ENCODE measurements at regions not wholly inside any gene's neighbourhood (a gene's known extent, or its start where the extent isn't known, plus 50 kb on each side); places are given as distances from the start of the nearest gene placed in this dataset.
"Not testable (repeated sequence)": the region's sequence is repeated elsewhere in the genome, so short reads cannot be mapped to it uniquely, and the experiment has no call there.

- Histone ChIP-seq H3K18ac (ENCODE audit: low read depth, low read length) (no peak overlapping the region), H3K9me1 (ENCODE audit: insufficient read depth, low read length) (no peaks in the 10 kb centered on the region), H2BK120ac (ENCODE audit: low read depth, low read length) (no peak overlapping the region), H3K79me1 (ENCODE audit: low read depth in 1 of 2, low read length in 2 of 2) (no peaks in the 10 kb centered on the region), H3K27ac (ENCODE audit: insufficient read depth, low read length) (no peak overlapping the region), H3K23ac (ENCODE audit: low read depth, low read length) (no peak overlapping the region), H4K20me1 (ENCODE audit: insufficient read depth, low read length) (no peaks in the 10 kb centered on the region), H4K5ac (ENCODE audit: low read depth, low read length) (no peak overlapping the region), H2BK15ac (ENCODE audit: low read depth, low read length) (no peak overlapping the region), H4K91ac (ENCODE audit: insufficient read depth, low read depth, low read length) (no peak overlapping the region), H3K9me3 (ENCODE audit: control insufficient read depth, insufficient read depth, low read length) (peaks cover 3% of the 10 kb centered on the region; the same call in 1 of the 2 replicates), H2BK20ac (ENCODE audit: low read depth, low read length) (no peak overlapping the region), H3K4me3 (ENCODE audit: insufficient read depth, low read depth, low read length) (no peak overlapping the region), H3K4ac (ENCODE audit: low read depth, low read length) (no peak overlapping the region), H2AK5ac (ENCODE audit: low read depth, low read length) (no peak overlapping the region), H3K14ac (replicated peaks; ENCODE audit: low read depth, low read length) (no peak overlapping the region), H3K56ac (ENCODE audit: extremely low read depth, insufficient read depth, low read length) (no peak overlapping the region), H4K8ac (ENCODE audit: low read depth in 2 of 2, low read length in 2 of 2) (no peak overlapping the region), H3K36me3 (ENCODE audit: control insufficient read depth, insufficient read depth, low read length) (no peaks in the 10 kb centered on the region), H2AK9ac (replicated peaks; ENCODE audit: low read depth, low read length, poor library complexity) (no peak overlapping the region), H3K27me3 (ENCODE audit: control insufficient read depth, insufficient read depth, low read length) (no peaks in the 10 kb centered on the region), H2BK5ac (ENCODE audit: low read depth, low read length, poor library complexity, severe bottlenecking) (no peak overlapping the region), H3K9ac (ENCODE audit: low read depth, low read length) (no peak overlapping the region), H2AFZ (replicated peaks; ENCODE audit: low read length, poor library complexity) (no peak overlapping the region), H3K4me1 (ENCODE audit: control insufficient read depth, insufficient read depth, low read length) (peaks cover 2% of the 10 kb centered on the region; the same call in 1 of the 2 replicates), H3K4me2 (ENCODE audit: low read depth, low read length) (no peak overlapping the region)
- ATAC-seq (ENCODE audit: low read depth), result no peak
- CTCF ChIA-PET, result interaction anchor here (0.7 kb wide), 1 partner anchor 317 kb away, joined by 3 read pairs; no protein-coding TSS in a partner anchor
- intact Hi-C loops (cut with micrococcal nuclease) (no loop called here), in situ Hi-C loops (cut with MboI; ENCODE audit: low sequenced_read_pairs) (no loop called here), dilution Hi-C loops (cut with HindIII; ENCODE audit: low sequenced_read_pairs, unreplicated experiment) (no loop called here)
- POLR2A ChIA-PET (ENCODE audit: unreplicated experiment), result no interaction called here
- no CpG with 5 or more reads among the region's 1 CpG for WGBS, 2 experiments (ENCODE audit: extremely low coverage in 2 of 2, insufficient read length in 1 of 2)
- peak; percentile 22 for DNase-seq
- TF ChIP-seq USF2 (IDR thresholded peaks at IDR 0.05; ENCODE audit: low read depth, low read length) (peak; percentile 20; the same call in 1 of the 2 replicates), POLR2A (IDR thresholded peaks at IDR 0.05; ENCODE audit: low read depth, low read length) (no peak)
- BruUV-seq (replicated peaks), result no TSS peak
Measured at GRCh38 chr10:36462194-36462593, 663.2 kb upstream of the ANKRD30A start.

DNA sequence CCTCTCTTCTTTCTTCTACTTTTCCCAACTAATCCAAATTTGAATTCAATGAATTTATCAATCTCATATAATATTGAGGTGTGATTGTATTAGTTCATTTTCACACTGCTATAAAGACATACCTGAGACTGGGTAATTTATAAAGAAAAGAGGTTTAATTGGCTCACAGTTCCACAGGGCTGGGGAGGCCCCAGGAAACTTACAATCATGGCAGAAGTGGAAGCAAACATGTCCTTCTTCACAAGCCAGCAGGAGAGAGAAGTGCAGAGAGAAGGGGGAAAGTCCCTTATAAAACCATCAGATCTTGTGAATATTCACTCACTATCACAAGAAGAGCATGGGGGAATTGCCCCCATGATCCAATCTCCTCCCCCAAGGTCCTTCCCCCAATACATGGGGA is 667.0 kb upstream of the ANKRD30A start:
- H3K27me3 ChIP-seq (ENCODE audit: control insufficient read depth, insufficient read depth, low read length); H2BK5ac ChIP-seq (ENCODE audit: low read depth, low read length, poor library complexity, severe bottlenecking); H2AK5ac ChIP-seq (ENCODE audit: low read depth, low read length); H3K9me1 ChIP-seq (ENCODE audit: insufficient read depth, low read length); H2BK120ac ChIP-seq (ENCODE audit: low read depth, low read length); H3K4me3 ChIP-seq (ENCODE audit: insufficient read depth, low read depth, low read length); H2BK20ac ChIP-seq (ENCODE audit: low read depth, low read length); H3K36me3 ChIP-seq (ENCODE audit: control insufficient read depth, insufficient read depth, low read length); H3K4me2 ChIP-seq (ENCODE audit: low read depth, low read length); H2AFZ ChIP-seq (replicated peaks; ENCODE audit: low read length, poor library complexity); H2BK15ac ChIP-seq (ENCODE audit: low read depth, low read length); H4K5ac ChIP-seq (ENCODE audit: low read depth, low read length); H3K27ac ChIP-seq (ENCODE audit: insufficient read depth, low read length); H4K91ac ChIP-seq (ENCODE audit: insufficient read depth, low read depth, low read length); CTCF ChIA-PET; BruUV-seq (replicated peaks); H3K9me3 ChIP-seq (ENCODE audit: control insufficient read depth, insufficient read depth, low read length); H3K56ac ChIP-seq (ENCODE audit: extremely low read depth, insufficient read depth, low read length); DNase-seq; H3K4ac ChIP-seq (ENCODE audit: low read depth, low read length); intact Hi-C loops (cut with micrococcal nuclease); H3K4me1 ChIP-seq (ENCODE audit: control insufficient read depth, insufficient read depth, low read length); H2AK9ac ChIP-seq (replicated peaks; ENCODE audit: low read depth, low read length, poor library complexity); in situ Hi-C loops (cut with MboI; ENCODE audit: low sequenced_read_pairs); dilution Hi-C loops (cut with HindIII; ENCODE audit: low sequenced_read_pairs, unreplicated experiment); ATAC-seq (ENCODE audit: low read depth); POLR2A ChIA-PET (ENCODE audit: unreplicated experiment); H3K23ac ChIP-seq (ENCODE audit: low read depth, low read length); H3K14ac ChIP-seq (replicated peaks; ENCODE audit: low read depth, low read length); H3K79me1 ChIP-seq (ENCODE audit: low read depth in 1 of 2, low read length in 2 of 2); H4K8ac ChIP-seq (ENCODE audit: low read depth in 2 of 2, low read length in 2 of 2); H3K18ac ChIP-seq (ENCODE audit: low read depth, low read length); H3K9ac ChIP-seq (ENCODE audit: low read depth, low read length); H4K20me1 ChIP-seq (ENCODE audit: insufficient read depth, low read length): not testable (repeated sequence)

All from IMR-90 (cell line).